ENCODE measurements at regions not wholly inside any gene's neighbourhood (a gene's known extent, or its start where the extent isn't known, plus 50 kb on each side); places are given as distances from the start of the nearest gene placed in this dataset.
A peak's percentile ranks its signal among the peaks of the same experiment; 100 is the strongest.

DNA sequence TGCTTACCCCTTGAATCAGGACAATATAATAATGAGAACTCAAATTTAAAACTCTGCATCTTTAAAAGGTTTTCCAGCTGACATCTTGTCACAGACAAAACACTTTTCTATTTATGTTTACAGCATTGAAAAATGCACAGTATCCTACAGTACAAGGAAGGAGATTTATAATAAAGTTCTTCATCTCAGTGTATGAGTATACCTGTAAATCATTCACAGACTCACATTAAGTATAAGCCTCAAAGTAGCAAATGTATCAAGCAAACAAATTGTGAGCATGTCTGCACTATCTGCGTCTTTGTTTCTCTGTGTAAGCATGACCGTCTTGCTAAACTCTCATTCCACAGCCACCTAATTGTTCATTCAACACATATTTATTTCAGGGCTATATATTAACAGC lies 52.8 kb downstream of the PPP1R2C start:
- ATAC-seq (peak; percentile 71), DNase-seq (no peak)
- intact Hi-C loops (cut with DNase I, micrococcal nuclease), result no loop called here

DNA sequence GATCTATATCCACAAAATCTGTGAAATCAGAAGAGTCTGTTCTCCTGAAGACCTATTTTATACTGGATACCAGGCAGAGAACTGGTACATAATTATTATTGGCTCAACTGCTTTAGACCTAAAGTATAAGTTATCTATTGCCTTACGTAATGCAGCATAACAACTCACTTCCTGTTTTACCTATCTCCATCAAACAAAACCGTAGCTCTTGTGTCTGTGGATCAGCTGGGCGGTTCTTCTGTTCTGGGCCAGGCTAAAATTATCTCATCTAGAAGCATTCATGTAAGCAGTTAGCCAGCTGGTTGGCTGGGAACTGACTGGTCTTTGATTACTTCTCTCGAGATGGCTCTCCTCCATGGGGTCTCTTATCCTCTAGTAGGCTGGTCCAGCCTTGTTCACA lies 57.8 kb downstream of the PPP1R2C start:
- intact Hi-C loops (cut with DNase I, micrococcal nuclease), result no loop called here
- ATAC-seq, result no peak

GRCh38 chrX:42715701-42716262 lies 62.2 kb downstream of the PPP1R2C start:
- DNase-seq (no peak), ATAC-seq (peak; percentile 14)
- intact Hi-C loops (cut with DNase I, micrococcal nuclease), result no loop called here

More for the DNA sequence above, 57.8 kb downstream of the PPP1R2C start:
- no peak for DNase-seq

GRCh38 chrX:42714981-42715700 lies 62.8 kb downstream of the PPP1R2C start:
- DNase-seq (peak; percentile 68 to 85), ATAC-seq (peak; percentile 99)
- intact Hi-C loops (cut with DNase I, micrococcal nuclease), result no loop called here

- DNase-seq (no peak), ATAC-seq (no peak)
- intact Hi-C loops (cut with DNase I, micrococcal nuclease), result no loop called here
Observed at GRCh38 chrX:42710452-42710851, 67.5 kb downstream of the PPP1R2C start.

DNA sequence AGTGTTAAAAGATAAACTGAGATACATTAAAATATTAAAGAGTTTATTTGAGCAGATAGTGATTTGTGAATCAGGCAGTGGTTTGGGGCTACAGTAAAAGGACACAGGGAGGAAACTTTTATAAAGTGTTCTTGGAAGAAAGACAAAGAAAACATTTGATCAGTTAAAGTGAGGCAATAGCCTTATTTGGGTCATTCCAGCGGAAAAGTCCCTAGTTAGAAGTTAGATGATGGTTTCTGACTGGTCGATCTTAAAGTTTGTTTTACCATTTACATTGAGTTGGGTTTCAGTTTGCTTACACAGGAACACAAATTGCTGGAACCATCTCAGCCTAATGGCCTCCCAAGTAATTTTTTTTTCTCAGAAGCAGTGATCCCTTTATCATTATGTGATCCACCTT lies 69.7 kb downstream of the PPP1R2C start:
- no peak for ATAC-seq

DNA sequence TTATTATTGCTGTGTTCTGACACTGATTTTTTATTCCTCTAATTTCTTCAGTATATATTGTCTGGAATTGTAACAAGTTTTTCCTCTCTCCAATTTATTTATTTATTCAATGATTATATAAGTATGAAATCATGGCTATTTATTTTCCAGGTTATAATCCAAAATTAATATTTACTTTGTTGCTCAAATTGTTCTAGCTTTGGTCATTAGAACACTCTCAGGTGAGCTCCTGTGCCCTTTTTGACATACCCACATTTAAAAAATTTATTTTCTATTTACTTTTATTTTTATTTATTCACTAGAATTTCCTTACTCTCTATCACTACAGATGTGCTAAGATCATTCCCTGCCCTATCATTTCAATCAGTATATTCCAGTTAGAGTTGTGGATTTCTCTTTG lies 70.2 kb downstream of the PPP1R2C start:
- no peak for ATAC-seq
- intact Hi-C loops (cut with DNase I, micrococcal nuclease), result no loop called here
- no peak for DNase-seq

More for the DNA sequence above, 69.7 kb downstream of the PPP1R2C start:
- no peak for DNase-seq
- intact Hi-C loops (cut with DNase I, micrococcal nuclease), result no loop called here

- ATAC-seq (no peak), DNase-seq (no peak)
- intact Hi-C loops (cut with DNase I, micrococcal nuclease), result no loop called here
Observed at GRCh38 chrX:42704454-42704853, 73.5 kb downstream of the PPP1R2C start.

DNA sequence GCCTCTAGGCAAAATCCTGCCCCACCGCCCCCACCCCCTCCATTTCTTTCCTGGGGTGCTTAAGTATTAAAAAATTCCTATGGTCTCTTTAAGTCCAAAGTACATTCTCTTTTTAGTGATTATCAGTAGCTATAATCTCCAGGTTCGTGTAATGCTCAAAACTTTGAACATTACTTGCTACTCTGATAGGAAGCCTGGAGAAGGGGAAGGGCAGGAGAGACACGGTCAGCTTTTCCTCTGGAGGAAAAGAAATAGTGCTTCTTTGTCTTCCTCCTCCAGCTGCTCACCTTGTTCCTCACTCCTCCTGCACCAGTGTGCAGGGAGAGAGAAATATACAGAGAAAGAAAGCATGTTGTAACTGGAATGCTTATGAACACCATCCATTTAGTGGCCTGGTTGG lies 80.4 kb downstream of the PPP1R2C start:
- intact Hi-C loops (cut with DNase I, micrococcal nuclease), result no loop called here
- DNase-seq, result no peak
- ATAC-seq, result peak; percentile 67

DNA sequence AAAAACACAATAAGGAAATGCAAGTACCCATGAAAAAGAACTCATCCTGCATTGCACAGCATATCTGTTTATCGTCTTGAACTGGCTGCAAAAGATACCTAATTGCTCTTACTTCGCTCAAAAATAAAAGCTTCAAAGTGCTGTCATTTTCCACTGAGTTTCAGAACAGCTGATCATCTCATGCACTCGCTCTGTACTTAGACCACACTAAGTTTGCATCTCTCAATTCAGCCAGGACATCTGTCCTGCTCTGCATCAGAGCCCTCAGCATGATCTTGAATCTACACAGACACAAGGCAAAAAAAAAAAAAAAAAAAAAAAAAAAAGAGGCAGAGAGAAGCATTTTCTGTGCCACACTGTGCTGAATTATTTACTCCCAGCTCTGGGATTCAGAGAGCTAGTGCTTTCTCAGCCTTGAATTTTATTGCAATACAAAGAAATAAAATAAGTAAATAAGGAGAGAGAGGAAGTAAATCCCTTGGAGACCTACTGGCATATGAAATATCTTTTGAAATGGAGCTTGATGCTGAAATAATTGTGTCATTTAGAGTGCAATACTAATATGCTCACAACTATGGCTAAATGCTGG lies 81.3 kb downstream of the PPP1R2C start:
- intact Hi-C loops (cut with DNase I, micrococcal nuclease), result no loop called here
- DNase-seq (no peak), ATAC-seq (peak; percentile 83)

DNA sequence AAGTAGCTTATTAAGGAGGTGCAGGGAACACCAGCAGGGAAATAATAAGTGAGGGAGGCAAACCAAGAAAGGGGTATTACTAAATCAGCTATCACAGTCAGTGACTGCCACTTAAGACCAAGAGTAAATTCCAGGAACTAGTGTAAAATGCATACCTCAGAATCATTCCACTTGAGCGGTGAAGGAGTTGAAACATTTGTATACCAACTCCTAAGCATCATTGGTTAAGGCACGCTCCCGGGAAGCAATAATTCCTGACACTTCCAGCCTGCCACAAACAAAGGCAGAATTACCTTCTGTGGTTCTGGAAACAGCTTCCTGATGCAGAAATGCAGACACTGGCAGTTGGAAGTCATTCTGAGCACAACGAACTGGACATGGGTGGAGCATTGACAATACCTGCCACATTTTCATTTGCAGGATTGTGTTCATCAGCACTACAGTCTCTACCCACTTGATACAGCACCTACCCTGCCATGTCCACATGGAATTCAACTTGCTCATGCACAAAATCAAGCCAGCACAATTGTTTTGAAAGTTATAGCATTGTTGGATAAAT lies 82.1 kb downstream of the PPP1R2C start:
- ATAC-seq (peak; percentile 61), DNase-seq (no peak)
- intact Hi-C loops (cut with DNase I, micrococcal nuclease), result no loop called here

GRCh38 chrX:42694260-42694815 lies 83.6 kb downstream of the PPP1R2C start:
- intact Hi-C loops (cut with DNase I, micrococcal nuclease), result no loop called here
- no peak for ATAC-seq
- DNase-seq, result no peak

- ATAC-seq, result no peak
- intact Hi-C loops (cut with DNase I, micrococcal nuclease), result no loop called here
Observed at GRCh38 chrX:42691196-42691595, 86.8 kb downstream of the PPP1R2C start.

GRCh38 chrX:42686706-42687105 lies 91.3 kb downstream of the PPP1R2C start:
- DNase-seq, result no peak
- ATAC-seq, result no peak
- intact Hi-C loops (cut with DNase I, micrococcal nuclease), result no loop called here

More at GRCh38 chrX:42691196-42691595, 86.8 kb downstream of the PPP1R2C start:
- no peak for DNase-seq

GRCh38 chrX:42686296-42686695 lies 91.7 kb downstream of the PPP1R2C start:
- intact Hi-C loops (cut with DNase I, micrococcal nuclease), result no loop called here
- DNase-seq (no peak), ATAC-seq (no peak)

- DNase-seq (no peak), ATAC-seq (no peak)
- intact Hi-C loops (cut with DNase I, micrococcal nuclease), result no loop called here
Observed at GRCh38 chrX:42684065-42684464, 93.9 kb downstream of the PPP1R2C start.

DNA sequence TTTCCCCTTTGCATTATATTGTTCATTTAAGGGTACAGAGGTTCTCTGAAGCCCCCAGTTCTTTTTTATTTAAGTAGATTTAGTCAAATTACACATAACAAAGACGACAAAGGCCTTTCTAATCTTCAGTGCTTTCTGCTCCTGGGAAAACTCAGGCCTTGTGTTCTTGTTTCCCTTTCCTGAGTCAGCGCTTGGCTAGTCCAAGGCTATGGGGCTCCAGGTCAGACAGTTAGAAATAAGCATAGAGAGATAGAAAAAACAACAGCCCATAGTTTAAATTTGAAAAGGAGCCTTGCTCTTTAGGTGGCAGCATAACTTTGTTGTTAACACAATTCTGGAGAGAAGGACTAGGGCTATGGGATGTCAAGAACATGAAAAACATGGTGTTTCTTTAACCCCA lies 97.3 kb downstream of the PPP1R2C start:
- intact Hi-C loops (cut with DNase I, micrococcal nuclease), result no loop called here
- ATAC-seq (peak; percentile 46), DNase-seq (no peak)

GRCh38 chrX:42678133-42678532 lies 99.8 kb downstream of the PPP1R2C start:
- no peak for DNase-seq

GRCh38 chrX:42673301-42673810 lies 104.6 kb downstream of the PPP1R2C start:
- DNase-seq (no peak), ATAC-seq (no peak)
- intact Hi-C loops (cut with DNase I, micrococcal nuclease), result no loop called here

More at GRCh38 chrX:42678133-42678532, 99.8 kb downstream of the PPP1R2C start:
- peak; percentile 62 for ATAC-seq
- intact Hi-C loops (cut with DNase I, micrococcal nuclease), result no loop called here

DNA sequence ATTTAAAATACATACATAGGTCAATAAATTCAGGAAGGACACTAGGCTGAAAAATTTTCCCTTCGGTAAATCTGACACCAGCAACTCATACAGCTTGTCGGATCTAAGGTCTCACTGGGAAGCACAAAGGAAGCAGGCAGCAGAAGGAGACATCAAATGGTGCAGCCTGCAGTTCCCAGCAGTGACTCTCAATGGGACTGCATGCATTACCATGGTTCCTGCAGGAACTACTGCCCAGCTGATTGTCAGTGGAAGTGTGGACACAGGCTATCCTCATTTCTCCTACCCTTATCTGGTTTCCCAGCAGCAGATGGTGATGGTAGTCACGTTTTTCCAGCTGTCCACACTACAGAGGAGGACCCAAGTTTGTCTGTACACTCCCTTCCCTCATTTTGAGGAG lies 113.3 kb downstream of the PPP1R2C start:
- intact Hi-C loops (cut with DNase I, micrococcal nuclease), result no loop called here
- ATAC-seq (no peak), DNase-seq (no peak)
